ENCODE measurements at regions not wholly inside any gene's neighbourhood (a gene's known extent, or its start where the extent isn't known, plus 50 kb on each side); places are given as distances from the start of the nearest gene placed in this dataset.

DNA sequence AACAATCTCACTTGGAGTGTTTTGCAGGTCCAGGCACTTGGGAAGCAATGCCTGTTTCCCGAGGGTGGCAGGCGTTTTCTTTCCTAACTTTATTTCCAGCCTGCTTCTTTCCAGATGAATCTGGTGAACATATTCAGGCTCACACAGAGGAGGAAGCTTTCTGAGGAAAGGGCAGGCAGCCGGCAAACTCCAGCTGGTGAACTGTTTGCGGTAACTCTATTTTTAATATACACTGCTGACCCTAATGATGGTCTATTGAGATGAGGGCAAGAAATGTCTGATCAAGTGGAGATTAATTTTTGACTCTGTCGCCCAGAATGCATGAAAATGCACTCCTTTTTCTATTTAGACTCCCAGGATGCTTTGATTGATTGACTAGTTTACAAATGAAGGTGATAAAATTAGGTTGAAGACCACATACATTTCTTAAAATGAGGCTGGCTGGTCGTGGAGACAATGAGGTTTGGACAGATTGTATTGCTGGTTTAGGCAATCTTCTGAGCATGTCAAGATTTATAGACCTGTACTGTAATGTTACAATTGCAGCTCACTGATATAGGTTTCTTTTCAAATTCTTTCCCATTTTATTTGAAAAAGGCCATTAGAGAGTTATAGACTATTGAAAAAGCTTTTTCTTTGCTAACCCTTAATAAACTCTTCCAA is 153.8 kb downstream of the ATG4C start:
- TF ChIP-seq PPARA (CRISPR knock-in tag; IDR thresholded peaks at IDR 0.05; ENCODE audit: borderline replicate concordance) (no peak), ESRRG (CRISPR knock-in tag; IDR thresholded peaks at IDR 0.05) (no peak), TOX (CRISPR knock-in tag; IDR thresholded peaks at IDR 0.05; ENCODE audit: borderline replicate concordance) (no peak), ZC3H10 (CRISPR knock-in tag; IDR thresholded peaks at IDR 0.05) (no peak)
- TF ChIP-seq, protein P1, sequence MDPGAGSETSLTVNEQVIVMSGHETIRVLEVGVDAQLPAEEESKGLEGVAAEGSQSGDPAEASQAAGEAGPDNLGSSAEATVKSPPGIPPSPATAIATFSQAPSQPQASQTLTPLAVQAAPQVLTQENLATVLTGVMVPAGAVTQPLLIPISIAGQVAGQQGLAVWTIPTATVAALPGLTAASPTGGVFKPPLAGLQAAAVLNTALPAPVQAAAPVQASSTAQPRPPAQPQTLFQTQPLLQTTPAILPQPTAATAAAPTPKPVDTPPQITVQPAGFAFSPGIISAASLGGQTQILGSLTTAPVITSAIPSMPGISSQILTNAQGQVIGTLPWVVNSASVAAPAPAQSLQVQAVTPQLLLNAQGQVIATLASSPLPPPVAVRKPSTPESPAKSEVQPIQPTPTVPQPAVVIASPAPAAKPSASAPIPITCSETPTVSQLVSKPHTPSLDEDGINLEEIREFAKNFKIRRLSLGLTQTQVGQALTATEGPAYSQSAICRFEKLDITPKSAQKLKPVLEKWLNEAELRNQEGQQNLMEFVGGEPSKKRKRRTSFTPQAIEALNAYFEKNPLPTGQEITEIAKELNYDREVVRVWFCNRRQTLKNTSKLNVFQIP (CRISPR knock-in tag; IDR thresholded peaks at IDR 0.05; ENCODE audit: borderline replicate concordance, low read depth): no peak
- ATAC-seq: no peak

DNA sequence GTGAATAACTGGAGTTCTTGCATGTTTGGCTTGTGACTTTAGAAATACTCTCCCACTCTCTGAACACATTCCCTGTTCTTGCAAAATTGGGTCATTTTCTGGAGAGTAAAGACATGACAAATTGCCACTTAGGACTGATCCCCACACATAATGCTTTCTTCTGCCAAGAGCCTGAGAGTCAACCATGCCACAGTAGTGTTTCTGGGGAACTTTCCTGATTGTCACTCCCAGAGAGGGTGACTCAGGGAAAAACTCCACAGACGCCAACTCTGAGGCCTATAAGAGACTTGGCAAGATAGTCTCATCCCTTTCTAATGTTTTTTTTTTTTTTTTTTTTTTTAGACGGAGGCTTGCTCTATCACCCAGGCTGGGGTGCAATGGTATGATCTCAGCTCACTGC is 157.8 kb downstream of the ATG4C start:
- TF ChIP-seq, protein P2, sequence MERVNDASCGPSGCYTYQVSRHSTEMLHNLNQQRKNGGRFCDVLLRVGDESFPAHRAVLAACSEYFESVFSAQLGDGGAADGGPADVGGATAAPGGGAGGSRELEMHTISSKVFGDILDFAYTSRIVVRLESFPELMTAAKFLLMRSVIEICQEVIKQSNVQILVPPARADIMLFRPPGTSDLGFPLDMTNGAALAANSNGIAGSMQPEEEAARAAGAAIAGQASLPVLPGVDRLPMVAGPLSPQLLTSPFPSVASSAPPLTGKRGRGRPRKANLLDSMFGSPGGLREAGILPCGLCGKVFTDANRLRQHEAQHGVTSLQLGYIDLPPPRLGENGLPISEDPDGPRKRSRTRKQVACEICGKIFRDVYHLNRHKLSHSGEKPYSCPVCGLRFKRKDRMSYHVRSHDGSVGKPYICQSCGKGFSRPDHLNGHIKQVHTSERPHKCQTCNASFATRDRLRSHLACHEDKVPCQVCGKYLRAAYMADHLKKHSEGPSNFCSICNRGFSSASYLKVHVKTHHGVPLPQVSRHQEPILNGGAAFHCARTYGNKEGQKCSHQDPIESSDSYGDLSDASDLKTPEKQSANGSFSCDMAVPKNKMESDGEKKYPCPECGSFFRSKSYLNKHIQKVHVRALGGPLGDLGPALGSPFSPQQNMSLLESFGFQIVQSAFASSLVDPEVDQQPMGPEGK (CRISPR knock-in tag; IDR thresholded peaks at IDR 0.05; ENCODE audit: borderline replicate concordance): no peak
- TF ChIP-seq, protein P1 (CRISPR knock-in tag; IDR thresholded peaks at IDR 0.05; ENCODE audit: borderline replicate concordance, low read depth): no peak
- TF ChIP-seq CSDC2 (CRISPR knock-in tag; IDR thresholded peaks at IDR 0.05): no peak
- TF ChIP-seq ESRRG (CRISPR knock-in tag; IDR thresholded peaks at IDR 0.05): no peak
- no peak for TF ChIP-seq PPARA (CRISPR knock-in tag; IDR thresholded peaks at IDR 0.05; ENCODE audit: borderline replicate concordance)
- TF ChIP-seq ZFP30 (CRISPR knock-in tag; IDR thresholded peaks at IDR 0.05): no peak
- TF ChIP-seq, protein P3, sequence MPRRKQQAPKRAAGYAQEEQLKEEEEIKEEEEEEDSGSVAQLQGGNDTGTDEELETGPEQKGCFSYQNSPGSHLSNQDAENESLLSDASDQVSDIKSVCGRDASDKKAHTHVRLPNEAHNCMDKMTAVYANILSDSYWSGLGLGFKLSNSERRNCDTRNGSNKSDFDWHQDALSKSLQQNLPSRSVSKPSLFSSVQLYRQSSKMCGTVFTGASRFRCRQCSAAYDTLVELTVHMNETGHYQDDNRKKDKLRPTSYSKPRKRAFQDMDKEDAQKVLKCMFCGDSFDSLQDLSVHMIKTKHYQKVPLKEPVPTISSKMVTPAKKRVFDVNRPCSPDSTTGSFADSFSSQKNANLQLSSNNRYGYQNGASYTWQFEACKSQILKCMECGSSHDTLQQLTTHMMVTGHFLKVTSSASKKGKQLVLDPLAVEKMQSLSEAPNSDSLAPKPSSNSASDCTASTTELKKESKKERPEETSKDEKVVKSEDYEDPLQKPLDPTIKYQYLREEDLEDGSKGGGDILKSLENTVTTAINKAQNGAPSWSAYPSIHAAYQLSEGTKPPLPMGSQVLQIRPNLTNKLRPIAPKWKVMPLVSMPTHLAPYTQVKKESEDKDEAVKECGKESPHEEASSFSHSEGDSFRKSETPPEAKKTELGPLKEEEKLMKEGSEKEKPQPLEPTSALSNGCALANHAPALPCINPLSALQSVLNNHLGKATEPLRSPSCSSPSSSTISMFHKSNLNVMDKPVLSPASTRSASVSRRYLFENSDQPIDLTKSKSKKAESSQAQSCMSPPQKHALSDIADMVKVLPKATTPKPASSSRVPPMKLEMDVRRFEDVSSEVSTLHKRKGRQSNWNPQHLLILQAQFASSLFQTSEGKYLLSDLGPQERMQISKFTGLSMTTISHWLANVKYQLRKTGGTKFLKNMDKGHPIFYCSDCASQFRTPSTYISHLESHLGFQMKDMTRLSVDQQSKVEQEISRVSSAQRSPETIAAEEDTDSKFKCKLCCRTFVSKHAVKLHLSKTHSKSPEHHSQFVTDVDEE (CRISPR knock-in tag; IDR thresholded peaks at IDR 0.05): no peak
- no peak for TF ChIP-seq ARNTL (CRISPR knock-in tag; IDR thresholded peaks at IDR 0.05; ENCODE audit: borderline replicate concordance, low read depth)

DNA sequence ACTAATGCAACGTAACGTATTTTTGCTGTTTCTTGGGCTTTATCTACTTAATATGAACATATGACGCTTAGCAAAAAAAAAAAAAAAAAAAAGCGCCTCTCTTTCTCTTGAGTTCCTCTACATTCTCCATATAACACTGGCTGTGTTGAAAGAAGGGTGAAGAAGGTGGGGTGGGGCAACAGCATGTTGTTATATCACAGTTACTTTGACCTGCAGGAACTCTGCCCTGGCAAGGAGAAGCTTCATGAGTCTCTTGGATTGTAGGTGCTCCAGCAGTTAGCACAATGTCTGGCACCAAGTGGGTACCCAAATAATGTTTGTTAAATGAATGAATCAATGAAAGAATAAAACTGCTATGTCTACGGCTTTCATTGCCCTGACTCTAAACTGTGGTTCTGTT is 162.6 kb downstream of the ATG4C start:
- no peak for ATAC-seq
- TF ChIP-seq ZFP30 (CRISPR knock-in tag; IDR thresholded peaks at IDR 0.05) (no peak), GLIS3 (CRISPR knock-in tag; IDR thresholded peaks at IDR 0.05) (no peak), OSR1 (CRISPR knock-in tag; IDR thresholded peaks at IDR 0.05) (no peak), ESRRG (CRISPR knock-in tag; IDR thresholded peaks at IDR 0.05) (no peak), PPARA (CRISPR knock-in tag; IDR thresholded peaks at IDR 0.05; ENCODE audit: borderline replicate concordance) (no peak), TCF4 (CRISPR knock-in tag; IDR thresholded peaks at IDR 0.05; ENCODE audit: borderline replicate concordance) (no peak), BACH2 (CRISPR knock-in tag; IDR thresholded peaks at IDR 0.05; ENCODE audit: borderline replicate concordance) (no peak), ZNF70 (CRISPR knock-in tag; IDR thresholded peaks at IDR 0.05) (no peak), ARNTL (CRISPR knock-in tag; IDR thresholded peaks at IDR 0.05; ENCODE audit: borderline replicate concordance, low read depth) (no peak), ZNF8 (CRISPR knock-in tag; IDR thresholded peaks at IDR 0.05) (no peak), TOX (CRISPR knock-in tag; IDR thresholded peaks at IDR 0.05; ENCODE audit: borderline replicate concordance) (no peak), SNAI2 (CRISPR knock-in tag; IDR thresholded peaks at IDR 0.05) (no peak)
- TF ChIP-seq, protein P1 (CRISPR knock-in tag; IDR thresholded peaks at IDR 0.05; ENCODE audit: borderline replicate concordance, low read depth): no peak
- TF ChIP-seq, protein P4, sequence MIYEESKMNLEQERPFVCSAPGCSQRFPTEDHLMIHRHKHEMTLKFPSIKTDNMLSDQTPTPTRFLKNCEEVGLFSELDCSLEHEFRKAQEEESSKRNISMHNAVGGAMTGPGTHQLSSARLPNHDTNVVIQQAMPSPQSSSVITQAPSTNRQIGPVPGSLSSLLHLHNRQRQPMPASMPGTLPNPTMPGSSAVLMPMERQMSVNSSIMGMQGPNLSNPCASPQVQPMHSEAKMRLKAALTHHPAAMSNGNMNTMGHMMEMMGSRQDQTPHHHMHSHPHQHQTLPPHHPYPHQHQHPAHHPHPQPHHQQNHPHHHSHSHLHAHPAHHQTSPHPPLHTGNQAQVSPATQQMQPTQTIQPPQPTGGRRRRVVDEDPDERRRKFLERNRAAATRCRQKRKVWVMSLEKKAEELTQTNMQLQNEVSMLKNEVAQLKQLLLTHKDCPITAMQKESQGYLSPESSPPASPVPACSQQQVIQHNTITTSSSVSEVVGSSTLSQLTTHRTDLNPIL (CRISPR knock-in tag; IDR thresholded peaks at IDR 0.05; ENCODE audit: low read depth): no peak
- TF ChIP-seq, protein P5, sequence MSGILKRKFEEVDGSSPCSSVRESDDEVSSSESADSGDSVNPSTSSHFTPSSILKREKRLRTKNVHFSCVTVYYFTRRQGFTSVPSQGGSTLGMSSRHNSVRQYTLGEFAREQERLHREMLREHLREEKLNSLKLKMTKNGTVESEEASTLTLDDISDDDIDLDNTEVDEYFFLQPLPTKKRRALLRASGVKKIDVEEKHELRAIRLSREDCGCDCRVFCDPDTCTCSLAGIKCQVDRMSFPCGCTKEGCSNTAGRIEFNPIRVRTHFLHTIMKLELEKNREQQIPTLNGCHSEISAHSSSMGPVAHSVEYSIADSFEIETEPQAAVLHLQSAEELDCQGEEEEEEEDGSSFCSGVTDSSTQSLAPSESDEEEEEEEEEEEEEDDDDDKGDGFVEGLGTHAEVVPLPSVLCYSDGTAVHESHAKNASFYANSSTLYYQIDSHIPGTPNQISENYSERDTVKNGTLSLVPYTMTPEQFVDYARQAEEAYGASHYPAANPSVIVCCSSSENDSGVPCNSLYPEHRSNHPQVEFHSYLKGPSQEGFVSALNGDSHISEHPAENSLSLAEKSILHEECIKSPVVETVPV (CRISPR knock-in tag; IDR thresholded peaks at IDR 0.05): no peak
- TF ChIP-seq, protein P2 (CRISPR knock-in tag; IDR thresholded peaks at IDR 0.05; ENCODE audit: borderline replicate concordance): no peak

More for the DNA sequence above, 157.8 kb downstream of the ATG4C start:
- ATAC-seq: no peak
